Gastrocnemius medialis (tissue), 4 donors: ENCODE measurements at regions not wholly inside any gene's neighbourhood (a gene's known extent, or its start where the extent isn't known, plus 50 kb on each side); places are given as distances from the start of the nearest gene placed in this dataset.

ENCODE experiments used
- ATAC-seq, 2 donors: fragments of 150-250 bp; one replicate each; pipeline ENCODE4 v1.9.1; 2016
- DNase-seq, 2 donors: peaks; one replicate each; pipeline ENCODE4 v3.0.0-alpha.2; 2019
- H3K27ac ChIP-seq, 4 donors: fragments of 200-600 bp; sonication (generic); 1 replicate in 1 of 4; 2 replicates in 3 of 4; pipeline ENCODE4 v1.5.1; 2016 to 2018; ENCODE audit warnings: mild to moderate bottlenecking in 2 of 4, moderate library complexity in 1 of 4
- H3K27me3 ChIP-seq, 3 donors: fragments of 200-600 bp; sonication (generic) in 2 of 3; 1 replicate in 1 of 3; 2 replicates in 2 of 3; pipeline versions ENCODE4 v1.5.1 to v1.6.0; 2016 to 2019; ENCODE audit warnings: mild to moderate bottlenecking in 1 of 3, moderate library complexity in 1 of 3
- H3K36me3 ChIP-seq, 2 donors: fragments of 200-600 bp; sonication (generic) in 1 of 2; one replicate each; pipeline ENCODE4 v1.5.1; 2017 to 2018
- H3K4me1 ChIP-seq, 2 donors: fragments of 200-600 bp; sonication (generic) in 1 of 2; one replicate each; pipeline ENCODE4 v1.5.1; 2016 to 2017; ENCODE audit warnings: mild to moderate bottlenecking in 2 of 2
- H3K4me3 ChIP-seq, 4 donors: fragments of 200-600 bp; sonication (generic) in 3 of 4; 1 replicate in 1 of 4; 2 replicates in 3 of 4; pipeline ENCODE4 v1.5.1; 2016 to 2019; ENCODE audit warnings: mild to moderate bottlenecking in 2 of 4
- H3K9me3 ChIP-seq, 3 donors: fragments of 200-600 bp; sonication (generic) in 2 of 3; 1 replicate in 1 of 3; 2 replicates in 2 of 3; pipeline ENCODE4 v1.5.1; 2016 to 2019
- POLR2A ChIP-seq, 2 donors: fragments of 450-650 bp; IDR thresholded peaks; one replicate each; pipeline ENCODE4 v1.6.1; 2017; ENCODE audit warnings: antibody characterized with exemption in 2 of 2, mild to moderate bottlenecking in 2 of 2, moderate library complexity in 2 of 2
- in situ Hi-C, 4 donors: fragments of 200-750 bp; cut with MboI; loops; one replicate each; pipeline versions ENCODE4 v1.15.0 to v1.8.0; 2017; ENCODE audit warnings: low sequenced_read_pairs in 4 of 4
- intact Hi-C: fragments of 100-400 bp; cut with DNase I; formaldehyde crosslinking; loops from one replicate; pipeline ENCODE4 v1.15.1; 2023; ENCODE audit warnings: low total_unique reads
- TF ChIP-seq, protein P1 (sequence below), 5 experiments: fragments of 450-650 bp in 3 of 5; fragments of 200-600 bp in 2 of 5; sonication (generic) in 2 of 5; IDR thresholded peaks in 4 of 5; conservative IDR thresholded peaks in 1 of 5; 1 replicate in 4 of 5; 2 replicates in 1 of 5; pipeline ENCODE4 v1.5.1; 2016 to 2019; ENCODE audit warnings: antibody characterized with exemption in 5 of 5, mild to moderate bottlenecking in 3 of 5, moderate library complexity in 3 of 5

- Histone ChIP-seq H3K4me3 (no peak overlapping the region), H3K27ac (no peak overlapping the region), H3K27me3 (no peaks in the 10 kb centered on the region), H3K9me3 (no peaks in the 10 kb centered on the region), H3K4me1 (no peaks in the 10 kb centered on the region), H3K36me3 (no peaks in the 10 kb centered on the region)
- intact Hi-C loops (no loop called here), in situ Hi-C loops (no loop called here)
- no peak for ATAC-seq
- no peak for DNase-seq
- TF ChIP-seq, protein P1, sequence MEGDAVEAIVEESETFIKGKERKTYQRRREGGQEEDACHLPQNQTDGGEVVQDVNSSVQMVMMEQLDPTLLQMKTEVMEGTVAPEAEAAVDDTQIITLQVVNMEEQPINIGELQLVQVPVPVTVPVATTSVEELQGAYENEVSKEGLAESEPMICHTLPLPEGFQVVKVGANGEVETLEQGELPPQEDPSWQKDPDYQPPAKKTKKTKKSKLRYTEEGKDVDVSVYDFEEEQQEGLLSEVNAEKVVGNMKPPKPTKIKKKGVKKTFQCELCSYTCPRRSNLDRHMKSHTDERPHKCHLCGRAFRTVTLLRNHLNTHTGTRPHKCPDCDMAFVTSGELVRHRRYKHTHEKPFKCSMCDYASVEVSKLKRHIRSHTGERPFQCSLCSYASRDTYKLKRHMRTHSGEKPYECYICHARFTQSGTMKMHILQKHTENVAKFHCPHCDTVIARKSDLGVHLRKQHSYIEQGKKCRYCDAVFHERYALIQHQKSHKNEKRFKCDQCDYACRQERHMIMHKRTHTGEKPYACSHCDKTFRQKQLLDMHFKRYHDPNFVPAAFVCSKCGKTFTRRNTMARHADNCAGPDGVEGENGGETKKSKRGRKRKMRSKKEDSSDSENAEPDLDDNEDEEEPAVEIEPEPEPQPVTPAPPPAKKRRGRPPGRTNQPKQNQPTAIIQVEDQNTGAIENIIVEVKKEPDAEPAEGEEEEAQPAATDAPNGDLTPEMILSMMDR (IDR thresholded peaks at IDR 0.05 in 4 of 5, conservative IDR thresholded peaks at IDR 0.05 in 1 of 5), result no peak
- TF ChIP-seq POLR2A (IDR thresholded peaks at IDR 0.05), result no peak
These were observed 277.6 kb upstream of the KLHL1 start for GRCh38 chr13:70385852-70386251.

DNA sequence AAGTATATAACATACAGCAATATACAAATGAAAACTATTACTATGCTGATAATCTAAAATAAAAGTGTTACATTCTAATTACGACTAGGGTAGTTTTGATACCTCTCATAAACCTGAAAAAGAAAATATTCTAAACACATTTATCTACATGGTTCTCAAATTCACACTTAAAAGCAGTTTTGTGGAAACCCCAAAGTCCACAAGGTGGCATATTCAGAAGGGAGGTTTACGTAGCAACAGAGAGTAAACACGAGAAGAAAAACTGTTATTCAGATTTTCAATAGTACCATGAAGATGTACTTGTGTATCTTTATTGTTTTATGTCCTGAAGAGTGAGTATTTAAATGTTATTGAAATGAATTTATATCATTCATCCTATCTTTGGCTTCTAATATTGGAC lies 275.9 kb upstream of the KLHL1 start:
- Histone ChIP-seq H3K4me3 (no peak overlapping the region), H3K27me3 (no peaks in the 10 kb centered on the region), H3K9me3 (no peaks in the 10 kb centered on the region), H3K36me3 (no peaks in the 10 kb centered on the region), H3K4me1 (no peaks in the 10 kb centered on the region), H3K27ac (no peak overlapping the region)
- in situ Hi-C loops, result no loop called here
- DNase-seq (no peak), ATAC-seq (no peak)
- TF ChIP-seq POLR2A (IDR thresholded peaks at IDR 0.05), result no peak
- TF ChIP-seq, protein P1 (IDR thresholded peaks at IDR 0.05 in 4 of 5, conservative IDR thresholded peaks at IDR 0.05 in 1 of 5), result no peak
- intact Hi-C loops, result no loop called here

DNA sequence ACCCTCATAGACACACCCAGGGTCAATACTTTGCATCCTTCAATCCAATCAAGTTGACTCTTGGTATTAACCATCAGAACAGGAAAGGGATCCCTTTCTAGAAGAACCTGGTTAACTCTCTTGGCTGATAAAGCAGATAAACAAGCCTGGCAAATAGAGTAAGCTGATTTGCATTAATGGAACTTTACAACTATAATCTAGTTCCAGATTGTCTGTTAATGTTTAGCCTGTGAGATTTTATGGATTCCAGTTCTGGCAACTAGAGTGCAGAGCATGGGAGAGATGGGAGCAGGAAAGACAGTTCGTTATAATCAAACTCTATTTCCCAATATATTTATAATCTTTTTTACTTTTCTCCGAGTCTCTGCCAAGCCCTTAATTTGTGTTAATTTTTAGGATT lies 272.6 kb upstream of the KLHL1 start:
- in situ Hi-C loops (no loop called here), intact Hi-C loops (no loop called here)
- Histone ChIP-seq H3K4me1 (no peaks in the 10 kb centered on the region), H3K27me3 (no peaks in the 10 kb centered on the region), H3K9me3 (no peaks in the 10 kb centered on the region), H3K36me3 (no peaks in the 10 kb centered on the region), H3K27ac (no peak overlapping the region), H3K4me3 (no peak overlapping the region)
- ATAC-seq (no peak), DNase-seq (no peak)
- no peak for TF ChIP-seq POLR2A (IDR thresholded peaks at IDR 0.05)
- TF ChIP-seq, protein P1 (IDR thresholded peaks at IDR 0.05 in 4 of 5, conservative IDR thresholded peaks at IDR 0.05 in 1 of 5), result no peak

DNA sequence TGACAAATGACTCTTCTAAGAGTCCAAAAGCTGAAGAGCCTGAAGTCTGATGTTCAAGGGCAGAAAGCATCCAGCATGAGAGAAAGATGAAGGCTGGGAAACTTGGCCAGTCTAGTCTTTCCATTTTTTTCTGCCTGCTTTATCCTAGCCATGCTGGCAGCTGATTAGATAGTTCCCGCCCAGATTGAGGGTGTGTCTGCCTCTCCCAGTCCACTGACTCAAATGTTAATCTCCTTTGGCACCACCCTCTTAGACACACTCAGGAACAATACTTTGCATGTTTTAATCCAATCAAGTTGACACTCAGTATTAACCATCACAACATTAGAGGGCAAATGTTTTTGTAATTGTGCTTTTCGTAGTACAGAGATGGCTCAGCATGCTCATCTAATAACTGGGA lies 267.5 kb upstream of the KLHL1 start:
- in situ Hi-C loops, result loop anchor here in 1 of 4 donors (10.0 kb wide), 1 partner anchor 61 kb away; no protein-coding TSS in a partner anchor
- Histone ChIP-seq H3K9me3 (no peaks in the 10 kb centered on the region), H3K27me3 (no peaks in the 10 kb centered on the region), H3K4me3 (no peak overlapping the region), H3K36me3 (no peaks in the 10 kb centered on the region), H3K4me1 (no peaks in the 10 kb centered on the region), H3K27ac (no peak overlapping the region)
- intact Hi-C loops, result no loop called here
- ATAC-seq (no peak), DNase-seq (no peak)
- TF ChIP-seq, protein P1 (IDR thresholded peaks at IDR 0.05 in 4 of 5, conservative IDR thresholded peaks at IDR 0.05 in 1 of 5), result no peak
- TF ChIP-seq POLR2A (IDR thresholded peaks at IDR 0.05), result no peak

- H3K4me3 ChIP-seq, result no peak overlapping the region
- intact Hi-C loops (no loop called here), in situ Hi-C loops (loop anchor here in 1 of 4 donors (10.0 kb wide), 1 partner anchor 56 kb away; no protein-coding TSS in a partner anchor)
- TF ChIP-seq, protein P1 (IDR thresholded peaks at IDR 0.05 in 4 of 5, conservative IDR thresholded peaks at IDR 0.05 in 1 of 5), result no peak
- no peak for TF ChIP-seq POLR2A (IDR thresholded peaks at IDR 0.05)
- no peaks in the 10 kb centered on the region for H3K36me3 ChIP-seq
- no peaks in the 10 kb centered on the region for H3K4me1 ChIP-seq
- DNase-seq (no peak), ATAC-seq (no peak)
- H3K9me3 ChIP-seq, result no peaks in the 10 kb centered on the region
- H3K27ac ChIP-seq, result no peak overlapping the region
- no peaks in the 10 kb centered on the region for H3K27me3 ChIP-seq
These were observed 262.7 kb upstream of the KLHL1 start for GRCh38 chr13:70370924-70371323.
